22Rv1 (cell line): ENCODE measurements at regions not wholly inside any gene's neighbourhood (a gene's known extent, or its start where the extent isn't known, plus 50 kb on each side); places are given as distances from the start of the nearest gene placed in this dataset.

Experiments
- H3K27ac ChIP-seq: fragments of 450-650 bp; 2 replicates; pipeline ENCODE4 v1.5.1; 2017
- CTCF ChIP-seq: fragments of 450-650 bp; IDR thresholded peaks from 2 replicates; pipeline ENCODE4 v1.5.1; 2017; ENCODE audit warnings: mild to moderate bottlenecking
- ZFX ChIP-seq: fragments of 450-650 bp; IDR thresholded peaks from 2 replicates; pipeline ENCODE4 v1.6.1; 2017; ENCODE audit warnings: antibody characterized with exemption, borderline replicate concordance

- no peak for TF ChIP-seq ZFX
- H3K27ac ChIP-seq, result no peak overlapping the region
These were observed 179.0 kb downstream of the BCAS1 start for GRCh38 chr20:53891306-53891894.

GRCh38 chr20:53890443-53891305 lies 179.7 kb downstream of the BCAS1 start:
- TF ChIP-seq CTCF (no peak), ZFX (no peak)
- H3K27ac ChIP-seq, result no peak overlapping the region

GRCh38 chr20:53889411-53890148 lies 180.8 kb downstream of the BCAS1 start:
- H3K27ac ChIP-seq, result no peak overlapping the region
- TF ChIP-seq CTCF (no peak), ZFX (no peak)

- TF ChIP-seq CTCF (no peak), ZFX (no peak)
- no peak overlapping the region for H3K27ac ChIP-seq
These were observed 181.4 kb downstream of the BCAS1 start for GRCh38 chr20:53888951-53889350.

- H3K27ac ChIP-seq, result no peak overlapping the region
- TF ChIP-seq ZFX (no peak), CTCF (no peak)
These were observed 181.9 kb downstream of the BCAS1 start for GRCh38 chr20:53888510-53888909.

- no peak for TF ChIP-seq CTCF
- no peak for TF ChIP-seq ZFX
- no peak overlapping the region for H3K27ac ChIP-seq
These were observed 182.4 kb downstream of the BCAS1 start for GRCh38 chr20:53887973-53888372.

- no peak overlapping the region for H3K27ac ChIP-seq
- TF ChIP-seq CTCF (no peak), ZFX (no peak)
These were observed 185.4 kb downstream of the BCAS1 start for GRCh38 chr20:53884859-53885541.
